Panc1 (cell line): ENCODE measurements at regions not wholly inside any gene's neighbourhood (a gene's known extent, or its start where the extent isn't known, plus 50 kb on each side); places are given as distances from the start of the nearest gene placed in this dataset.

Source experiments
- ATAC-seq: fragments of 200-7000 bp; cut with Tn5 transposase; 2 replicates; pipeline ENCODE4 v1.9.1; 2020; ENCODE audit warnings: mild to moderate bottlenecking, moderate library complexity
- BruUV-seq: library from RNA; stranded (reverse); fragments of 400-500 nt; replicated peaks from 2 replicates; lab custom pipeline; 2021; lab: Mats Ljungman, UMichigan
- CTCF ChIA-PET: fragments of 300-600 bp; sonication (Branson Sonifier 250); formaldehyde crosslinking; loops from one replicate; lab custom pipeline; 2022; ENCODE audit warnings: antibody characterized with exemption; lab: Charles Lee
- POLR2A ChIA-PET: fragments of 300-600 bp; sonication (Branson Sonifier 250); formaldehyde crosslinking; loops from one replicate; lab custom pipeline; 2022; ENCODE audit warnings: antibody characterized with exemption; lab: Charles Lee
- DNase-seq: peaks from one replicate; pipeline ENCODE4 v3.0.0-alpha.2; 2010; ENCODE audit warnings: low read depth, low spot score
- H3K27ac ChIP-seq: 2 replicates; pipeline ENCODE4 v1.5.1; 2011; ENCODE audit warnings: mild to moderate bottlenecking, low read length, inconsistent platforms
- H3K27me3 ChIP-seq: fragments of 200-500 bp; sonication (Bioruptor generic); 2 replicates; pipeline ENCODE4 v1.6.0; 2014; ENCODE audit warnings: low read length, inconsistent platforms; ENCODE audit not compliant: control insufficient read depth, insufficient read depth
- H3K36me3 ChIP-seq: fragments of 200-500 bp; sonication (Bioruptor generic); 2 replicates; pipeline ENCODE4 v1.5.1; 2014; ENCODE audit warnings: inconsistent platforms, mild to moderate bottlenecking, low read length, moderate library complexity; ENCODE audit not compliant: control insufficient read depth, insufficient read depth
- H3K4me1 ChIP-seq: 2 replicates; pipeline ENCODE4 v1.5.1; 2011; ENCODE audit warnings: inconsistent platforms, mild to moderate bottlenecking, low read length, moderate library complexity; ENCODE audit not compliant: control insufficient read depth, insufficient read depth
- H3K4me3 ChIP-seq, 2 experiments: 2 replicates each; pipeline ENCODE4 v1.5.1; 2011 to 2012; ENCODE audit warnings: low read depth in 2 of 2, low read length in 2 of 2, mild to moderate bottlenecking in 2 of 2, inconsistent platforms in 1 of 2, moderate library complexity in 1 of 2
- H3K9me3 ChIP-seq: fragments of 200-500 bp; sonication (Bioruptor generic); 2 replicates; pipeline ENCODE4 v1.5.1; 2014; ENCODE audit warnings: low read depth, mild to moderate bottlenecking, inconsistent platforms, low read length, moderate library complexity; ENCODE audit not compliant: control insufficient read depth, insufficient read depth
- CTCF ChIP-seq: fragments of 450-650 bp; IDR thresholded peaks from 2 replicates; pipeline ENCODE4 v1.5.1; 2017; ENCODE audit warnings: mild to moderate bottlenecking
- POLR2AphosphoS5 ChIP-seq: IDR thresholded peaks from 2 replicates; pipeline ENCODE4 v1.6.1; 2012; ENCODE audit warnings: mild to moderate bottlenecking, low read depth, low read length, moderate library complexity
- REST ChIP-seq, 2 experiments: IDR thresholded peaks; 2 replicates each; pipeline ENCODE4 v1.6.1; 2011 to 2012; ENCODE audit warnings: low read depth in 2 of 2, control low read depth in 1 of 2, low read length in 1 of 2, mild to moderate bottlenecking in 1 of 2, moderate library complexity in 1 of 2; ENCODE audit not compliant: insufficient read depth in 1 of 2
- SIN3A ChIP-seq: IDR thresholded peaks from 2 replicates; pipeline ENCODE4 v1.6.1; 2012; ENCODE audit warnings: low read depth, mild to moderate bottlenecking, low read length, moderate library complexity, borderline replicate concordance; ENCODE audit not compliant: insufficient read depth
- TCF7L2 ChIP-seq: IDR thresholded peaks from 2 replicates; pipeline ENCODE4 v1.6.1; 2011; ENCODE audit warnings: mild to moderate bottlenecking, low read depth, low read length, inconsistent platforms
- in situ Hi-C: cut with HindIII; loops from 2 replicates; pipeline ENCODE4 v1.10.0; 2016; ENCODE audit warnings: low sequenced_read_pairs, low pct_unique_long_range_greater_than_20kb
- intact Hi-C: fragments of 100-400 bp; cut with micrococcal nuclease; formaldehyde crosslinking; loops from one replicate; pipeline ENCODE4 v1.10.0; 2022; ENCODE audit not compliant: unreplicated experiment

- Histone ChIP-seq H3K9me3 (no peaks in the 10 kb centered on the region), H3K4me3 (no peak overlapping the region), H3K27ac (no peak overlapping the region), H3K4me1 (no peaks in the 10 kb centered on the region), H3K27me3 (no peaks in the 10 kb centered on the region), H3K36me3 (no peaks in the 10 kb centered on the region)
- ChIA-PET POLR2A (no interaction called here), CTCF (no interaction called here)
- BruUV-seq: no TSS peak
- in situ Hi-C loops: no loop called here
- TF ChIP-seq SIN3A (no peak), TCF7L2 (no peak), REST (IDR thresholded peaks at IDR 0.05; ENCODE audit: insufficient read depth in 1 of 2, low read depth in 2 of 2, low read length in 1 of 2) (no peak), CTCF (no peak), POLR2AphosphoS5 (no peak)
- intact Hi-C loops: no loop called here
- ATAC-seq (peak; percentile 49), DNase-seq (no peak)
Observed at GRCh38 chr1:22341791-22342605, 109.7 kb upstream of the ZBTB40 start.

- ChIA-PET CTCF (no interaction called here), POLR2A (no interaction called here)
- BruUV-seq: no TSS peak
- Histone ChIP-seq H3K4me3 (no peak overlapping the region), H3K4me1 (peaks cover under 1% of the 10 kb centered on the region), H3K9me3 (no peaks in the 10 kb centered on the region), H3K27me3 (no peaks in the 10 kb centered on the region), H3K36me3 (no peaks in the 10 kb centered on the region), H3K27ac (no peak overlapping the region)
- intact Hi-C loops (no loop called here), in situ Hi-C loops (no loop called here)
- no peak for DNase-seq
- ATAC-seq: no peak
- TF ChIP-seq POLR2AphosphoS5: no peak
- no peak for TF ChIP-seq TCF7L2
- no peak for TF ChIP-seq REST (IDR thresholded peaks at IDR 0.05; ENCODE audit: insufficient read depth in 1 of 2, low read depth in 2 of 2, low read length in 1 of 2)
- TF ChIP-seq SIN3A: no peak
- no peak for TF ChIP-seq CTCF
Observed at GRCh38 chr1:22342734-22343191, 108.9 kb upstream of the ZBTB40 start.
